CD4-positive, alpha-beta T cell treated with Interferon alpha-2 for 1 hour (primary cell): ENCODE measurements at regions not wholly inside any gene's neighbourhood (a gene's known extent, or its start where the extent isn't known, plus 50 kb on each side); places are given as distances from the start of the nearest gene placed in this dataset.
"Not testable (repeated sequence)": the region's sequence is repeated elsewhere in the genome, so short reads cannot be mapped to it uniquely, and the experiment has no call there.

Experiments used
- DNase-seq, 2 donors: peaks; one replicate each; pipeline ENCODE4 v3.0.0-alpha.2; 2020 to 2022

GRCh38 chr4:177809791-177810190 lies 367.6 kb upstream of the AGA start:
- DNase-seq, result no peak

GRCh38 chr4:177810220-177810619 lies 368.0 kb upstream of the AGA start:
- no peak for DNase-seq

GRCh38 chr4:177818392-177818791 lies 376.2 kb upstream of the AGA start:
- not testable (repeated sequence) for DNase-seq

- no peak for DNase-seq
These were observed 384.7 kb upstream of the AGA start for GRCh38 chr4:177826973-177827372.

- DNase-seq, result no peak
These were observed 399.0 kb upstream of the AGA start for GRCh38 chr4:177841258-177841657.

- no peak for DNase-seq
These were observed 411.0 kb upstream of the AGA start for GRCh38 chr4:177853229-177853628.

- DNase-seq, result no peak
These were observed 413.4 kb upstream of the AGA start for GRCh38 chr4:177855507-177856197.

- no peak for DNase-seq
These were observed 417.9 kb upstream of the AGA start for GRCh38 chr4:177860171-177860570.

- DNase-seq, result no peak
These were observed 419.4 kb upstream of the AGA start for GRCh38 chr4:177861551-177862094.

- no peak for DNase-seq
These were observed 420.4 kb upstream of the AGA start for GRCh38 chr4:177862541-177863176.

- DNase-seq, result no peak
These were observed 437.6 kb upstream of the AGA start for GRCh38 chr4:177879851-177880250.

GRCh38 chr4:177895136-177895535 lies 452.9 kb upstream of the AGA start:
- DNase-seq, result no peak

GRCh38 chr4:177901786-177902185 lies 459.5 kb upstream of the AGA start:
- no peak for DNase-seq

- no peak for DNase-seq
These were observed 460.1 kb upstream of the AGA start for GRCh38 chr4:177902386-177902785.

- no peak for DNase-seq
These were observed 465.6 kb upstream of the AGA start for GRCh38 chr4:177907736-177908424.

- DNase-seq, result no peak
These were observed 479.5 kb upstream of the AGA start for GRCh38 chr4:177921715-177922114.

GRCh38 chr4:177923888-177924287 lies 481.7 kb upstream of the AGA start:
- DNase-seq, result no peak

- no peak for DNase-seq
These were observed 494.8 kb upstream of the AGA start for GRCh38 chr4:177937041-177937440.

GRCh38 chr4:177938226-177938625 lies 496.0 kb upstream of the AGA start:
- no peak for DNase-seq

GRCh38 chr4:177945268-177945667 lies 503.0 kb upstream of the AGA start:
- DNase-seq, result no peak

- no peak for DNase-seq
These were observed 505.4 kb upstream of the AGA start for GRCh38 chr4:177947607-177948006.

- no peak for DNase-seq
These were observed 506.6 kb upstream of the AGA start for GRCh38 chr4:177948853-177949252.

GRCh38 chr4:177951026-177951425 lies 508.8 kb upstream of the AGA start:
- DNase-seq, result no peak

- no peak for DNase-seq
These were observed 510.5 kb upstream of the AGA start for GRCh38 chr4:177952723-177953122.
